AG09309 (cell line): ENCODE measurements at regions not wholly inside any gene's neighbourhood (a gene's known extent, or its start where the extent isn't known, plus 50 kb on each side); places are given as distances from the start of the nearest gene placed in this dataset.
A peak's percentile ranks its signal among the peaks of the same experiment; 100 is the strongest.

ENCODE experiments used
- DNase-seq: peaks from one replicate; pipeline ENCODE4 v3.0.0-alpha.2; 2010; ENCODE audit warnings: low read depth
- H3K4me3 ChIP-seq: 2 replicates; pipeline ENCODE4 v1.5.1; 2011; ENCODE audit warnings: mild to moderate bottlenecking, low read depth, low read length, moderate library complexity; ENCODE audit not compliant: control insufficient read depth
- TF ChIP-seq, protein P1 (sequence below): IDR thresholded peaks from 2 replicates; pipeline ENCODE4 v1.5.1; 2011; ENCODE audit warnings: mild to moderate bottlenecking, low read depth, low read length, inconsistent platforms; ENCODE audit not compliant: insufficient read depth, control insufficient read depth; ENCODE audit errors: missing control alignments

- TF ChIP-seq, protein P1, sequence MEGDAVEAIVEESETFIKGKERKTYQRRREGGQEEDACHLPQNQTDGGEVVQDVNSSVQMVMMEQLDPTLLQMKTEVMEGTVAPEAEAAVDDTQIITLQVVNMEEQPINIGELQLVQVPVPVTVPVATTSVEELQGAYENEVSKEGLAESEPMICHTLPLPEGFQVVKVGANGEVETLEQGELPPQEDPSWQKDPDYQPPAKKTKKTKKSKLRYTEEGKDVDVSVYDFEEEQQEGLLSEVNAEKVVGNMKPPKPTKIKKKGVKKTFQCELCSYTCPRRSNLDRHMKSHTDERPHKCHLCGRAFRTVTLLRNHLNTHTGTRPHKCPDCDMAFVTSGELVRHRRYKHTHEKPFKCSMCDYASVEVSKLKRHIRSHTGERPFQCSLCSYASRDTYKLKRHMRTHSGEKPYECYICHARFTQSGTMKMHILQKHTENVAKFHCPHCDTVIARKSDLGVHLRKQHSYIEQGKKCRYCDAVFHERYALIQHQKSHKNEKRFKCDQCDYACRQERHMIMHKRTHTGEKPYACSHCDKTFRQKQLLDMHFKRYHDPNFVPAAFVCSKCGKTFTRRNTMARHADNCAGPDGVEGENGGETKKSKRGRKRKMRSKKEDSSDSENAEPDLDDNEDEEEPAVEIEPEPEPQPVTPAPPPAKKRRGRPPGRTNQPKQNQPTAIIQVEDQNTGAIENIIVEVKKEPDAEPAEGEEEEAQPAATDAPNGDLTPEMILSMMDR: no peak
- DNase-seq: no peak
- H3K4me3 ChIP-seq: no peak overlapping the region
These were observed 656.8 kb downstream of the IQCM start for GRCh38 chr4:149158817-149159216.

DNA sequence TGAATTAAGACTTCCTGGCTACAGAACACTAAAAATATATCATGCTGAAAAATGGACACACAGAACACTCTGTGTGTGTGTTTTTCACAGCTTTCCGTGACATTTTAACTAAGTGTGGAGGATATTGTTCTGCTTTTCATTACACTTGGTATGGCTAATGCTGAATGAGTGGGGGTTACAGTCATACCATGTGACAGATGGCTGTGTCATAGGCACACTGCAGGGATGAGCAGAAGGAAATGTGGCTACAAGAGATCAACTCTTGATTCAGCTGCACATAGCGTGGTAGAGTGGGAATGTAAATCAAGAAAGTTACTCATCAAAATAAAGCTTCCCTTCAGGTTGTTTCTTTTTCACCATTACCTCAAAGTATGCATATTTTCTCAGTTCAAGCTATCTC, 669.8 kb downstream of the IQCM start:
- DNase-seq: peak; percentile 17
- TF ChIP-seq, protein P1: no peak
- no peak overlapping the region for H3K4me3 ChIP-seq

- TF ChIP-seq, protein P1: no peak
- no peak for DNase-seq
- no peak overlapping the region for H3K4me3 ChIP-seq
These were observed 671.6 kb downstream of the IQCM start for GRCh38 chr4:149144060-149144459.

GRCh38 chr4:149141391-149141790, 674.3 kb downstream of the IQCM start:
- TF ChIP-seq, protein P1: no peak
- DNase-seq: no peak
- H3K4me3 ChIP-seq: no peak overlapping the region

GRCh38 chr4:149140841-149141240, 674.8 kb downstream of the IQCM start:
- DNase-seq: no peak
- H3K4me3 ChIP-seq: no peak overlapping the region
- TF ChIP-seq, protein P1: no peak

- TF ChIP-seq, protein P1: no peak
- DNase-seq: no peak
These were observed 678.6 kb downstream of the IQCM start for GRCh38 chr4:149136951-149137620.

More at GRCh38 chr4:149136951-149137620, 678.6 kb downstream of the IQCM start:
- no peak overlapping the region for H3K4me3 ChIP-seq
